Skeletal muscle satellite cell (primary cell): ENCODE measurements at regions not wholly inside any gene's neighbourhood (a gene's known extent, or its start where the extent isn't known, plus 50 kb on each side); places are given as distances from the start of the nearest gene placed in this dataset.

Experiments used
- H3K27me3 ChIP-seq: 2 replicates; pipeline ENCODE4 v1.7.0; 2013; ENCODE audit warnings: low read length; ENCODE audit not compliant: control insufficient read depth, insufficient read depth
- H3K36me3 ChIP-seq: 2 replicates; pipeline ENCODE4 v1.7.0; 2013; ENCODE audit warnings: mild to moderate bottlenecking, control low read depth, low read length; ENCODE audit not compliant: insufficient read depth
- H3K4me1 ChIP-seq: 2 replicates; pipeline ENCODE4 v1.7.0; 2013; ENCODE audit warnings: low read length; ENCODE audit not compliant: control insufficient read depth, insufficient read depth
- H3K4me2 ChIP-seq: 2 replicates; pipeline ENCODE4 v1.7.0; 2013; ENCODE audit warnings: mild to moderate bottlenecking, low read length
- H3K4me3 ChIP-seq: 2 replicates; pipeline ENCODE4 v1.7.0; 2013; ENCODE audit warnings: low read length
- H3K9ac ChIP-seq: 2 replicates; pipeline ENCODE4 v1.7.0; 2013; ENCODE audit warnings: mild to moderate bottlenecking, low read depth, low read length, moderate library complexity
- H3K9me3 ChIP-seq: replicated peaks from 2 replicates; pipeline ENCODE4 v1.7.0; 2013; ENCODE audit warnings: mild to moderate bottlenecking, control low read depth, low read length

DNA sequence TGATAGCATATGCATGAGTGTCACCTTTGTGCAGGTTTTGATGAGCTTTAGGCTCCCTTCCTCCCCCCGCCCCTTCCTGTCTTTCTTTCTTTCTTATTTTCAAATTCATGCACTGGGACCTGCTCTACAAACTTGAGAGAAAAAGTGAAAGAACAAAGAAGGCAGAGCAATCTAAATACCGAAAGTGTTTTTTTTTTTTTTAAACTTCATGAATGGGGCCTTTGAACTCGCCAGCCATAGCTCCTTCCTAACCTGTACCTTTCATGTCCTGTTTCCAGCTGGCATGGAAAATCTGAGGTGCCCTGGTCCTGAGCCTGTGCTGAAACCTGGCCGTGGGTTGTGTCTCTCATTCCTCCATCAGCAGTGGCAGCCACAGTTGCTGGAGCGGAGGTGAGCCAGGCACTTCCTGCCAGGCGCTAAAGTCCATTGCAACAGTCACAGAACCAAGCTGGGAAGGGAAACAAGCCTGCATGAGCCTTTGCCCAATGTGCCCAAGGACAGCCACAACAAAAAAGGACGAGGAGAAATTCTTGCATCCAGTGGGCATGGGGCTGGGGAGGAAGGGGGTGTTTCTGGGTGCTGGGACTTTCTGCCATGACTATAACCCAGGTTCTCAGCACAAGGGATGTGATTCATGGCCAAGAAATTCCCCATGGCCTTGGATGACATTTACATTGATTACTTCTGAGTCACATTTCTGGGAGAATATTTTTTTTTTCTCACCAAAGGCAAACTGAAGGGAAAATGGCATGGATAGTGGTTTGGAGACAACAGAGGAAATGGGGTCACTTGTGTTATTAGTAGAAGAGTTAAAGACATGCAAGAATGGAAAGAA, 102.7 kb downstream of the TMEM30B start:
- Histone ChIP-seq H3K4me3 (peak overlapping the region; percentile 23), H3K36me3 (no peaks in the 10 kb centered on the region), H3K4me1 (peaks cover 60% of the 10 kb centered on the region), H3K27me3 (no peaks in the 10 kb centered on the region), H3K9ac (peak overlapping the region; percentile 86), H3K9me3 (no peaks in the 10 kb centered on the region), H3K4me2 (peak overlapping the region; percentile 66)

DNA sequence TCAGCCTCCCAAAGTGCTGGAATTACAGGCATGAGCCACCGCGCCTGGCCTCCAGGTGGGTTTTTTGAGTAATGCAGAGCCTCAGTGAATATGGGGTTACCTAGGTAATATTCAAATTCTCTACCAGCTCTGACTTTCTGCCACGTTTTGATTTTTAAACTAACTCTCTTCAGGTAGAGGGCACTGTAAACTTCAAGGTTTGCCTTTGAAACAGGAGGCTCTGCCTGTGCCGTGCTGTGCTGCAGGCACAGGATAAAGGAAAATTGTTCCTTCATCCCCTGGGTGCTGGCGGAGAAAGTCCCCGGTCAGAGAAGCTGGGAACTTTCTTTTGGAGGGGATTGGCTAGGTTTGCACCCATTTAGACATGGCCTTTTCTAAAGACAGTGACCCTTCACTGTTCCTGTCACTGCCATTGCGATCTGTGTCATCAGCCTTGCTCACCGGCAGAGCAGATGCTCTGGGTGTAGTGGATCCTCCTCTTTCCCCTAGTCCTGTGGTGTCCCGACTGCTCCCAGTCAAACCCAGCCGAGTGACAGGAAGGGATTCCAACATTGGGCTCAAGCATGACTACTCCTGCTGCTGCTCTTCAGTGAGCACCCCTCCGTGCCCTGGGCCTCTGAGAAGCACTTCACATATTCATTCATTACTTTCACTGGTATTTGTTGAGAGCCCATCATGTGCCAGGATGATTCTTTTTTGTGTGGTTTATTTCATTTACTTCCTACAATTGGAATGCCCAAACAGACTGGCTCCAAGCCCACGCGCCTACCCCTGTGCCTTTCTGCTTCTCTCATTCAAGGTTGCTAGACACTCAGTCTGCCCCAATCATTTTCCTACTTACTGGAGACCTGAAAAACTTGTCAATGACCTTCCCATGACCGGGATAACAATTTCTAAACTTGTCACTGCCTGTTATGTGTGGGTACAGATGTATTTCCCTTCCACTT, 103.6 kb downstream of the TMEM30B start:
- no peaks in the 10 kb centered on the region for H3K9me3 ChIP-seq
- H3K36me3 ChIP-seq: no peaks in the 10 kb centered on the region
- peak overlapping the region; percentile 23 for H3K4me3 ChIP-seq
- H3K9ac ChIP-seq: peak overlapping the region; percentile 86
- H3K4me1 ChIP-seq: peaks cover 51% of the 10 kb centered on the region
- H3K27me3 ChIP-seq: no peaks in the 10 kb centered on the region
- H3K4me2 ChIP-seq: peak overlapping the region; percentile 66

DNA sequence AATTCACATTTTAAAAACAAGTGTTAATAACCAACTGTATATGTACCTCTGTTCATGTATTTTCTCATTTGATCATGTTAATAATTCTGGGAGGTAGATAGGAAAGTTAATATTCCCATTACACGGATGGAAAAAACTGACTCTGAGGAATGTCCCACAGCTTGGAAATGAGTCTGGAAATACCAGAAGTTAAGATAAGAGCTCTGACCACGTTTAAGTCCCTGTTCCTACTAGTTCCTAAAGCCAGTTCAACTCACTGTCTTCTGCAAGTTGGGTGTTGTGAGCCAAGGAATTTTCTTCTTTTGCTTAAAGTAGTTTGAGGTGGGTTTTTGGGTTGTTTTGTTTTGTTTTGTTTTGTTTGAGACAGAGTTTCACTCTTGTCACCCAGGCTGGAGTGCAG, 104.5 kb downstream of the TMEM30B start:
- no peak overlapping the region for H3K4me3 ChIP-seq
- no peaks in the 10 kb centered on the region for H3K27me3 ChIP-seq
- peaks cover 53% of the 10 kb centered on the region for H3K4me1 ChIP-seq
- no peak overlapping the region for H3K9ac ChIP-seq
- no peak overlapping the region for H3K4me2 ChIP-seq
- no peaks in the 10 kb centered on the region for H3K9me3 ChIP-seq
- H3K36me3 ChIP-seq: no peaks in the 10 kb centered on the region

DNA sequence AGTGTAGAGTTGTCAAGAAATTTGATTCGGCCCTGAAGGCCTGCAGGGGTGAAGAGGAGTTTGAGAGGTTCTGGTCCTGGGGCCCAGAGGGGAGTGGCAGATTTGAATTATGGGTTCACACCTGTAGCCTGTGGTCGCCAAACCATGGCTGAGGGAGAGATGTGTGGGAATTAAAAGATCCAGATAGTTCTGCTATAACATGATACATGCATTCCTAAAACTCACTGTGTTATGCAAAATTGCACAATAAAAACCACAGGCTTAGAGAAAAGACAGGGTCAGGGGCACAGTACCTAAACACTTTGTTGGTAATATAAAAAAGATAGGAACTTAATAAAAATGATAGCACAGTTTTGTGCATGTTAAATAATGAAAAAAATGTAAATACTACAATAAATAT, 106.2 kb downstream of the TMEM30B start:
- Histone ChIP-seq H3K36me3 (no peaks in the 10 kb centered on the region), H3K27me3 (no peaks in the 10 kb centered on the region), H3K9ac (peak overlapping the region; percentile 18), H3K9me3 (no peaks in the 10 kb centered on the region), H3K4me2 (peak overlapping the region; percentile 21), H3K4me3 (no peak overlapping the region), H3K4me1 (peaks cover 54% of the 10 kb centered on the region)

DNA sequence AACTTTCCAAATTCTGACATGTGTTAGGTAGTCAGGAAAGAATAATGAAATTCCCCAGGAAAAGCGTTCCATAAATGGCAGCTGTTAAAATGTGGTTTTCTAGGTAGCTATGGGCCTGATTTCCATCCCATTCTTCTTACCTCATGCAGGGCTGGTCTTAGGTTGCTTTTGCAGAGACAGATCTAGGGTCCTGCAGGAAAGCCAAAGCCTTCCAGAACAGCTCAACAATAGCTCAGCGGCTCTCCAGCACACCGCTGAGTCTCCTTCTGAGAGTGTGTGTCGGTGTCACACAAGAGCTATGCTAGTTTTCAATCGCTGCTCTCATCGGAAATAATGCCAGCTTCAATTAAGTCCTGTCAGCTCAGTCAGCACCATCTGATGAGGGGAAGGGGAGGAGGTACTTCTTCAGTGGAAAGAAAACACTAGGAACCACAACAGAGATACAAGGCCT, 106.7 kb downstream of the TMEM30B start:
- peak overlapping the region; percentile 15 for H3K9ac ChIP-seq
- peaks cover 48% of the 10 kb centered on the region for H3K4me1 ChIP-seq
- no peaks in the 10 kb centered on the region for H3K36me3 ChIP-seq
- H3K4me3 ChIP-seq: no peak overlapping the region
- no peaks in the 10 kb centered on the region for H3K27me3 ChIP-seq
- no peaks in the 10 kb centered on the region for H3K9me3 ChIP-seq
- H3K4me2 ChIP-seq: peak overlapping the region; percentile 5

DNA sequence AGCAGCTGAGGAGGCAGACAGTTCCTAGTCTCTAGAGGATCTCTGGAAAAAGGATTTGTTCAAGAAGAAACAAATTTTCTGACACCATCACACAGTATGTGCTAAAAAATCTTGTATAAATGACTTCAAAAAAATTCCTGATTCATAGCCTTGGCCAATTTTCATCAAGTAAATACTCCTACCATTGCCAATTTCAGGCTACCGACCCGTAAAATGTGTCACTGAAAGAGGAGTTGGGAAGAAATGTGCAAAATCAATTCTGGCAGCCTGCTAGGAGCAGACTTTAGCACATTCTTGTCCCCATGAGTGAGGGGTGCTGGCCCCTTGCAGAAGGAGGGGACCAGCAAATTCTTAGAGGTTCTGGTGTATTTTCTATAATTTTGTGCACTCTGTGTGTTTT, 109.4 kb downstream of the TMEM30B start:
- Histone ChIP-seq H3K9ac (no peak overlapping the region), H3K4me2 (no peak overlapping the region), H3K27me3 (no peaks in the 10 kb centered on the region), H3K4me1 (peaks cover 31% of the 10 kb centered on the region), H3K4me3 (no peak overlapping the region), H3K9me3 (no peaks in the 10 kb centered on the region), H3K36me3 (no peaks in the 10 kb centered on the region)

DNA sequence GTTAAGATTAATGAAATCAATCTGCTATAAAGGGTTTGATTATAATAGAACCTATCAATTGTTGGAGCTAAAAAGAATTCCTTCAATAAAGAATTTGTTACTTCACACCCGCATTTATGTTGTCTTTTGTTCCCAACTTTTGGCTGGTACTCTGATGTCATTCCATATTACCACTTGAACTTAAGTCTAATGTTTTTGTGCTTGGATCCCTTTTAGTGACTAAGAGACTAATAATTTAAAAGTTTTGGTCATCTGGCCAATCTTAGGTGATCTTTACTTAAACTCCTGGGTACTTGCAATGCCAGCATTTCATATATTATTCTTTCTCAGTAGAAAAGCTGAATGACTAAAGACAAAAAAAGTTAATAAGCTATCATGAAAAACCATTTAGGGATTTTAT, 113.0 kb downstream of the TMEM30B start:
- H3K9me3 ChIP-seq: no peaks in the 10 kb centered on the region
- H3K4me2 ChIP-seq: no peak overlapping the region

DNA sequence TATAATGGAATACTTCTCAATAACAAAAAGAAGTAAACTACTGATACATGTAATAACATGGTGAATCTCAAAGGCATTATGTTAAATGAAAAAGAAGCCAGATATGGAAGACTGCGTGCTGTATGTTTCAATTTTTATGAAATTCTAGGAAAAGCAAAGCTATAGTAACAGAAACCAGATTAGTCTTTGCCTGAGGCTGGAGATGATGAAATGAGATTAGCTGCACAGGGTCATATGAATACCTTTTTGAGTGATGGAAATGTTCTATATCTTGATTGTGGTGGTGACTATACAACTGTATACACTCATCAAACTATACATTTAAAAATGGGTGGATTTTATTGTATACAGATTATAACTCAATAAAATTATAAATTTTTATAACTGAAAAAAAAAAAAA, 113.5 kb downstream of the TMEM30B start:
- Histone ChIP-seq H3K9me3 (no peaks in the 10 kb centered on the region), H3K4me2 (no peak overlapping the region), H3K4me3 (no peak overlapping the region), H3K36me3 (no peaks in the 10 kb centered on the region), H3K27me3 (no peaks in the 10 kb centered on the region), H3K4me1 (peaks cover 14% of the 10 kb centered on the region), H3K9ac (no peak overlapping the region)

More for the DNA sequence above, 113.0 kb downstream of the TMEM30B start:
- H3K4me1 ChIP-seq: peaks cover 14% of the 10 kb centered on the region
- no peaks in the 10 kb centered on the region for H3K27me3 ChIP-seq
- H3K4me3 ChIP-seq: no peak overlapping the region
- H3K9ac ChIP-seq: no peak overlapping the region
- no peaks in the 10 kb centered on the region for H3K36me3 ChIP-seq

DNA sequence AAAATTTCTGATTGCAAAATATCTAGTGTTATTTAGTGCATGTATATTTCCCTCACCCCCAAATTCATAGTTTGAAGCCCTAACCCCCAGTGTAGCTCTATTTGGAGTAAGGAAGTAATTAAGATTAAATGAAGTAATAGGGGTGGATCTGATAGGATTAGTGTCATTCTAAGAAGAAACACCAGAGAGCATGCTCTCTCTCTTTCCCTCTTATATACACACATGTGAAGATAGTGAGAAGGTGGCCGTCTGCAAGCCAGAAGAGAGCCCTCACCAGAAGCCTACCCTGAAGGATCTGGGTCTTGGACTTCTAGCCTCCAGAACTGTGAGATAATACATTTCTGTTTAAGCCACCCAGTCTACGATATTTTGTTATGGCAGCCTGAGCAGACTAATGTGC, 120.3 kb downstream of the TMEM30B start:
- Histone ChIP-seq H3K27me3 (no peaks in the 10 kb centered on the region), H3K4me1 (no peaks in the 10 kb centered on the region), H3K4me2 (no peak overlapping the region), H3K36me3 (no peaks in the 10 kb centered on the region), H3K4me3 (no peak overlapping the region), H3K9ac (no peak overlapping the region), H3K9me3 (no peaks in the 10 kb centered on the region)

DNA sequence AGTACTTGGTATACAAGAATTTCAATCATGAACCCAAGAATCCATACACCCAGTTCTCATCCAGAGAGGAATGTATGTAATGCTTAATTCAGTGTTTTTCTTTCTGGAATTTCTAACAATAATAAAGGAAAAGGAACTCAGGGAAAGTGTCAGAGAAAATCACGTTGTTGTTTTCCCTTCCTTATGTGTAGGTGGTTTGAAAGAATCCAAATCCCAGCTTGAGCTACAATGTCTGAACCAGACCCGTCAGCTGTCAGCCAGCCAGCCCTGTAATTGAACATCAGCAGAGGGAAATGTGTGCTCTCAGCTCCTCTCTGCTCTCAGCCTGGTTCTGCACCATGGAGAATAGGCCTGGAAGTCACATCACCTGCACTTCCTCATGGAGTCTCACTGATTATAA, 126.5 kb downstream of the TMEM30B start:
- no peaks in the 10 kb centered on the region for H3K27me3 ChIP-seq
- no peak overlapping the region for H3K4me2 ChIP-seq
- no peaks in the 10 kb centered on the region for H3K9me3 ChIP-seq
- H3K36me3 ChIP-seq: no peaks in the 10 kb centered on the region
- H3K4me3 ChIP-seq: no peak overlapping the region
- peak overlapping the region; percentile 49 for H3K9ac ChIP-seq
- peaks cover 51% of the 10 kb centered on the region for H3K4me1 ChIP-seq

DNA sequence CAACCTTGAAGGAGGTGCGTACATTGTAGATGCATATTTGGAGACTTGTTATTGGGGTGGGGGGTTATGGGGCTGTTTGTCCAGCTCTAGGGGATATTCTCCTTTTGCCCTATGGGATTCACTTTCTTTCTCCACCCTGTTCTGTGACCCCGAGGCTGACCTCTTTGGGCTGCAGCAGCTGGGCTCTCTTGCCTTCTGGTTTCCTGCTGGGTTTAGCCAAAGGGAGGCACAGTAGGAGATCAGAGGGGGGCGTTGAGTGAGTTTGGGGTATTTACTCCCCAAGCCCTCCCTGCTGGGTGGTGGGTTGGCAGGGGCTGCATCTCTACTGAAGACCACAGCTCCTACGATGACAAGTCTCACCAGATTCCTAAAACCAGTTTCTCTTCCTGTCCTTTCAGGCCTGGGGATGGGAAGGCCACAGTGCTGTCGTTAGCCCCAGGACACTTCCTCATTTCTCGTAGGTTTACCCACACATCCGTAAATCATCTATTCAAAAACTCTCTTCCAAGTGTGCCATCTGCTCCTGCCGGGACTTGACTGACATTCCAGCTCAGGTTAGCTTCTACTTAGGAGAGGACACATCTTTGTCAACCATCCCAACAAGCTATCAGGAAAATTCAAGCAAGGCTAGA, 127.1 kb downstream of the TMEM30B start:
- Histone ChIP-seq H3K4me2 (no peak overlapping the region), H3K9me3 (no peaks in the 10 kb centered on the region), H3K9ac (peak overlapping the region; percentile 49), H3K36me3 (no peaks in the 10 kb centered on the region), H3K4me1 (peaks cover 57% of the 10 kb centered on the region), H3K4me3 (no peak overlapping the region), H3K27me3 (no peaks in the 10 kb centered on the region)
